Colon (tissue), 2 donors: ENCODE measurements at regions not wholly inside any gene's neighbourhood (a gene's known extent, or its start where the extent isn't known, plus 50 kb on each side); places are given as distances from the start of the nearest gene placed in this dataset.

Source experiments
- FAIRE-seq: peaks from 2 replicates; lab custom pipeline; 2012; peaks lifted over from hg19 to GRCh38; lab: Jason Lieb, UNC
- donor health status: control.
- donor health status: control.

GRCh38 chr21:14869984-14870852 lies 194.6 kb downstream of the NRIP1 start:
- FAIRE-seq, result no peak

GRCh38 chr21:14866859-14867765 lies 197.7 kb downstream of the NRIP1 start:
- FAIRE-seq, result no peak

- no peak for FAIRE-seq
Measured at GRCh38 chr21:14864211-14865021, 200.4 kb downstream of the NRIP1 start.

- FAIRE-seq, result no peak
Measured at GRCh38 chr21:14863745-14864210, 201.0 kb downstream of the NRIP1 start.

- peak; percentile 38 for FAIRE-seq
Measured at GRCh38 chr21:14862794-14863720, 201.7 kb downstream of the NRIP1 start.

DNA sequence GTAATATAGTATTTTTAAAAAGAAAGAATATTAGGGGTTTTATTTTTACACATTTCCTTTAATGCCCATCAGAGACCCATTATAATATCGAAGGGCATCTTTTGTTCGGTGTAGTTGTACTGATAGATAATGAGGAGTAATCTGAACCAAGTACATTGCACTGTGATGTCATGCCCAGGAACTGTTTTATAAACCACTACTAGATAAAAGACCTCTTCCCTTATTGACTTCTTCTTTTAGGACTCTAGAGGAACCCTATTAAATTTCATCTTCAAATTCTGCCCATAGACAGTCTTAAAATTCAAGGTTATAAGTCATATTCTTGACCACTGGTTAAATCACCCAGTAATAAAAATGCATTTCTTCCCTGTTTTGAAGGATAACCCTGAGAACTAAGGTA lies 206.5 kb downstream of the NRIP1 start:
- no peak for FAIRE-seq

DNA sequence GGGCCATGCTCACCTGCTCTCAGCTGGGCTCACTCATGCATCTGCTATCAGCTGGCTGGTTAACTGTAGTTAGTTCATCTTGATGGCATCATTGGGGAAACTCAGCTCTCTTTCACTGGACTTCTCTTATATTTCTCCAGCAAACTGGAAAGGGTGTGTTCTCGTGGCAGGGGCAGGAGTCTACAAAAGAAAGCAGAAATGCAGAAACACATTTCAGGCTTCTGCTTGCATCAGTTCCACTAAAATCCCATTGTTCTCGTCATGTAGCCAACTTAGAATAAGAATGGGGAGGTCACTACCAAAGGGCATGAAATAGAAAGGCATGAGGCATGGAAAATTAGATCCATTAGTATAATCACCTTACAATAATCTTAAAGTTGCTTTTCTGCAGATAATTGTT lies 207.3 kb downstream of the NRIP1 start:
- no peak for FAIRE-seq

- FAIRE-seq, result no peak
Measured at GRCh38 chr21:14850394-14850793, 214.4 kb downstream of the NRIP1 start.

- FAIRE-seq, result no peak
Measured at GRCh38 chr21:14846621-14847020, 218.2 kb downstream of the NRIP1 start.

DNA sequence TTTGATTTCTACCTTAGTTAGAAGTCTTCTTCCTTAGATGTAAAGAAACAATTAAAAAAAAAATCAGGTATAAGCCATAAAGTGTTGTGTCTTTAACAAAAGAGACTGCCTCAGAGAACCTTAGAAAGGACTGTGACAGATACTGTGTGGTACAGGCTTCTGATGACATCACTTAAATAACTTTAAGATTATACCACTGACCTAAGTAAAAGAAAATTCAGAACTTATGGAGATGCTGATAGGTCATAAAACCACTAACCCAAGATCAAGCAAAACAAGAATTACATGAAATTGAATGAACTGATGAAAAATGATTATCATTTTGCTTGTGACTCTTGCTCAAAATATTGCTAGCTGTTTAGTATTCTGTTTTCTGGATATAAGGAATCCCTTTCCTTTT lies 220.8 kb downstream of the NRIP1 start:
- no peak for FAIRE-seq

GRCh38 chr21:14842601-14843000 lies 222.2 kb downstream of the NRIP1 start:
- no peak for FAIRE-seq

DNA sequence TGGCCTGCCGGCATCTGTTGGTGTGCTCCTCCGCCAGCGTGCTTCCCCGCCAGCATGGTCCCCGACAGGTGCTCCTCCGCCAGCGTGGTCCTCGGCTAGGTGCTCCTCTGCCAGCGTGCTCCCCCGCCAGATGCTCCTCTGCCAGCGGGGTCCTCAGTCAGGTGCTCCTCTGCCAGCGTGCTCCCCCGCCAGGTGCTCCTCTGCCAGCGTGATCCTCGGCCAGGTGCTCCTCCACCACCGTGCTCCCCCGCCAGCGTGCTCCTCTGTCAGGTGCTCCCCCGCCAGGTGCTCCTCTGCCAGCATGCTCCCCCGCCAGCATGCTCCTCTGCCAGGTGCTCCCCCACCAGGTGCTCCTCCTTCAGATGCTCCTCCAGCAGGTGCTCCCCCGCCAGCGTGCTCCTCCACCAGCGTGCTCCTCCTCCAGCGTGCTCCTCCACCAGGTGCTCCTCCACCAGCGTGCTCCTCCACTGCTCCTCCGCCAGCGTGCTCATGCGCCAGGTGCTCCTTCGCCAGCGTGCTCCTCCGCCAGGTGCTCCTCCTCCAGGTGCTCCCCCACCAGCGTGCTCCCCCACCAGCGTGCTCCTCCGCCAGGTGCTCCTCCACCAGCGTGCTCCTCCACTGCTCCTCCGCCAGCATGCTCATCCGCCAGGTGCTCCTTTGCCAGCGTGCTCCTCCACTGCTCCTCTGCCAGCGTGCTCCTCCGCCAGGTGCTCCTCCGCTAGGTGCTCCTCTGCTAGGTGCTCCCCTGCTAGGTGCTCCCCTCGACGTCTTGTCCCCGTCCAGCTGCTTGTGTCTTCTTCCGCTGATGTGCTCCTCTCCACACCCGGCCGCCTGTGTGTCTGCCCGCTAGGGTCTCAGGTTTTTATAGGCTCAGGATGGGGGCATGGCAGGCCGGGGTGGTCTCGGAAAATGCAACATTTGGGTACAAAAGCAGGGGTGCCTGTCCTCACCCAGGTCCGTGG lies 223.0 kb downstream of the NRIP1 start:
- no peak for FAIRE-seq

GRCh38 chr21:14838400-14838799 lies 226.4 kb downstream of the NRIP1 start:
- no peak for FAIRE-seq

DNA sequence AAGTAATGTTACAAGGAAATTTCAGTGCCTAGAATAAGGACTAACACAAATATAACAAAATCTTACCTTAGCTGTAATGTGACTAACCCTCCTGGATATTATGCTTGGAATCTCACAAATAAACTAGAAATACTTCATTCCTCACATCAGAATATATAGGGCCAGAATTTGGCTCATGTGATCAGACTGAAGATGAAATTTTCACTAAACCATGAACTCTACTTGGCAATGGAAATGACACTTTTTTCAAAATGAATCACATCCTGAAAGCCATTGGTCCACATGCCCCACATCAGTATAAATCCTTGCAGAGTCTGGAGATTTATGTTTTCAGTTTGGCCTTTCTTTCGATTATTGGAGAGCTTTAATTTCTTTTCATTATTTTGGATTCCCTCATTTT lies 227.8 kb downstream of the NRIP1 start:
- FAIRE-seq, result no peak

GRCh38 chr21:14833666-14834351 lies 231.0 kb downstream of the NRIP1 start:
- FAIRE-seq, result no peak

DNA sequence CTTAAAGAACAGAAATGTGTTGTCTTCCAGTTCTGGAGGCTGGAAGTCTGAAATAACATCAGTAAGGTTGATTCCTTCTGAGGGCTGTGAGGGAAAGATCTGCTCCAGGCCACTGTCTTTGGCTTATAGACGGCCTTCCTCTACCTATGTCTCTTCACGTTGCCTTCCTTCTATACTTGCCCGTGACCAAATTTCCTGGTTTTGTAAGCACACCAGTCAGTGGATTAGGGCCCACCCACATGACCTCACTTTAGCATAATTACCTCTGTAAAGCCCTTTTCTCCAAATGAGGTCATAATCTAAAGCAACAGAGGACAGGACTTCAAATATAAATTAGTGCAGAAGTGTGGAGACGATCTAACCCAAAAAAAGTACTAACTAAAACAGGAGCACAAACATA lies 231.6 kb downstream of the NRIP1 start:
- FAIRE-seq, result no peak

GRCh38 chr21:14830307-14830706 lies 234.5 kb downstream of the NRIP1 start:
- no peak for FAIRE-seq

GRCh38 chr21:14829685-14830084 lies 235.1 kb downstream of the NRIP1 start:
- no peak for FAIRE-seq

- FAIRE-seq, result no peak
Measured at GRCh38 chr21:14827468-14827867, 237.3 kb downstream of the NRIP1 start.
